ENCODE measurements at regions not wholly inside any gene's neighbourhood (a gene's known extent, or its start where the extent isn't known, plus 50 kb on each side); places are given as distances from the start of the nearest gene placed in this dataset.

- DNase-seq (ENCODE audit: low read depth in 4 of 4, low spot score in 3 of 4): no peak
These were observed 394.7 kb upstream of the DACH1 start for GRCh38 chr13:72261732-72262131.

GRCh38 chr13:72259528-72259927, 392.5 kb upstream of the DACH1 start:
- DNase-seq (ENCODE audit: low read depth in 4 of 4, low spot score in 3 of 4): no peak

- no peak for DNase-seq (ENCODE audit: low read depth in 4 of 4, low spot score in 3 of 4)
These were observed 391.5 kb upstream of the DACH1 start for GRCh38 chr13:72258340-72258981.

DNA sequence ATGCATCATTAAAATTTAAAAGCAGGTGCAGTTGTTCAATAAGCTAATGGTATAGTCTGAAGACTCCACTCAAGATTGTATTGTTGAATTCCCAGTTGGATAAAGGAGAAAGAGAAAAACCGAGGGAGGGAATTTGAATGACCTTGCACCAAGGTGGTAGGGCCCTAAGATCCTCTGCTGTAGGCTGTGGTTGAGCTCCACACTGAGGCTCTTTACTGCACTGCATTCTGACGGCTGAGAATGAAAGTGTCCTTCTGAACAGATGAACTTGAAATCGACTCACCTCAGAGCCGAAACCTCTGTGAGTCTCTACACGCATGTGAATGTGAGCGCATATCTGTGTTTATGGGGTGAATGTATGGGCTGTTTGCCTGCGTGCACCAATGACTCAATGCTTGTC, 388.9 kb upstream of the DACH1 start:
- DNase-seq (ENCODE audit: low read depth in 4 of 4, low spot score in 3 of 4): peak in 2 of 4 donors; percentile 12 to 22

DNA sequence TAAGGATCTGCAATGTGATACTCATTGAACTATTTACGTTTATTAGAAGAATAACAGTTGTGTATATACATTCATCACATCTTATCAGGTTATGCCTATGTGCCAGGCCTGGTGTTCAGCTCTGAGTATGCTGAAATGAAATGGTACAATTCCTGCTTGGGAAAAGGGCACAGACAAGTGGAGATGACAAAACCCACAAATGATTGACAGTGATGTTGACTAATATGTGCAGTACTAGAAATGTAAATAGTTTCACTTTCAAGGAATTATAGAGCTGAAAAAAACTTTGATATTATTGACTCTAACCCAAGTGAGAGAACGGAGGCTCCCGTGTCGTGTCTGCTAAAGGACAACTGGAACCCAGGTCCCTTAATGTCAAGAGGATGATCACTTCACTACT, 386.8 kb upstream of the DACH1 start:
- no peak for DNase-seq (ENCODE audit: low read depth in 4 of 4, low spot score in 3 of 4)

DNA sequence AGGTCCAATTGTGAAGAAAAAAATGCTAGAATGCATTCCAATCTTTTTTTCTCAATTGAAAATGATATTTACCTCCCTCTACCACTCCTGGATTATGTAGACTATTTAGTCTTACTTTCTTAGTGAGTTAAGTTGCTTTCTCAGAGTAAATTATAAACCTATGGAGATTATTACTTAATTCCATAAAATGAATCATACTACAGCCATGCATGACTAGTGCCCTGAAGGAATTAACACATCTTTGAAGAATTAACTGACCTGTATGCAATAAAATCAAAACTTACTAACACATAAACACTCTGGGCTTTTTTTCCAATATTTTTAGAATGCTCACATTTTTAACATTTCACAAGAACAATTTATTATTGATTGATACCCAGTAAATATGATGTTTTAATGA, 379.4 kb upstream of the DACH1 start:
- DNase-seq (ENCODE audit: low read depth in 4 of 4, low spot score in 3 of 4): no peak

DNA sequence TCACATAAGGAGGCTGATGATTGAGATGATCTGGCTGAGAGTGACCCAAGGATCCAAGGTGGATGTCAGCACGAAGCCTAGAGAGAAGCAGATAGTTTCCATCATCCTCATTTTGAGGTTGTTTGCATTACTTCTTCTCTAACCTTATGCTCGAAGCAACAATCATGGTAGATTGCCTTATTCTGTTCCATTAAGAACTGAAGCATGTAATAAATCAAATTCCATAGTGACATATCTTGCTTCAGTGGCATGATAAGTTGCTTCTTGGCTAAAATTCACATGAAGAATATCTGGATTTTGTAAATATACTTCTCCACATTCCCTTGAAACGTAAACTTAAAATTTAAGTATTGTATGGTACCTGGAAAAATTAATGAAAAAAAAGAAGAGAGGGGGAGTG, 377.8 kb upstream of the DACH1 start:
- no peak for DNase-seq (ENCODE audit: low read depth in 4 of 4, low spot score in 3 of 4)

DNA sequence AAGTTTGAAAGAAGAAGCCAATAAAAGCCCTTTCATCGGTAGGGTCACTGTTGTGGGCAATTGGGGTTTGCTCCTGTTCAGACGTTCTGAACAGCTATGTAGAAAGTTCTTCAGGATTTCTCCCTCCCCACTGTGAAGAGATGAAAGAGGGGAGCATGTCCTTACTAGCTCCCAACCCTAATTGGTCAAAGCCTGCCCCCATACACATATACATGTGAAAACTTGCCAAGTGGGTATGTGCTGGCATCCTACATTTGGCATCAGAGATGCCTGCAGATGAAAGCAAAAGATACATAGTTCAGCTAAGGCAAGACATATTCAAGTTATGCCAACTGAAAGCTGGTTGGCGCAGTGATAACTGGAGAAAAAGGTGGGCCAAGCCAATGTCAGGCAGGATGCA, 363.1 kb upstream of the DACH1 start:
- no peak for DNase-seq (ENCODE audit: low read depth in 4 of 4, low spot score in 3 of 4)

- DNase-seq (ENCODE audit: low read depth in 4 of 4, low spot score in 3 of 4): no peak
These were observed 362.1 kb upstream of the DACH1 start for GRCh38 chr13:72229067-72229466.

- DNase-seq (ENCODE audit: low read depth in 4 of 4, low spot score in 3 of 4): no peak
These were observed 354.4 kb upstream of the DACH1 start for GRCh38 chr13:72221276-72221962.

DNA sequence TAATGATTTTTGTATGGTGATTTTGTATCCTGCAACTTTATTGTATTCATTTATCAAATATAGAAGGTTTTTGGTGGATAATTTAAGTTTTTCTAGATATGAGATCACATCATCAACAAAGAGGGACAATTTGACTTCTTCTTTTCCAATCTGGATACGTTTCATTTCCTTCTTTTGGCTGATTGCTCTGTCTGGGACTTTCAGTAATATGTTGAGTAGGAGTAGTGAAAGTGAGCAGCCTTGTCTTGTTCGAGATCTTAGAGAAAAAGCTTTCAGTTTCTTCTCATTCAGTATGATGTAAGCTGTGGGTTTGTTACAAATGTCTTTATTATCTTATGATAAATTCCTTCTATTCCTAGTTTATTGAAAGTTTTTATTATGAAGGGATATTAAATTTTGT, 352.0 kb upstream of the DACH1 start:
- no peak for DNase-seq (ENCODE audit: low read depth in 4 of 4, low spot score in 3 of 4)

DNA sequence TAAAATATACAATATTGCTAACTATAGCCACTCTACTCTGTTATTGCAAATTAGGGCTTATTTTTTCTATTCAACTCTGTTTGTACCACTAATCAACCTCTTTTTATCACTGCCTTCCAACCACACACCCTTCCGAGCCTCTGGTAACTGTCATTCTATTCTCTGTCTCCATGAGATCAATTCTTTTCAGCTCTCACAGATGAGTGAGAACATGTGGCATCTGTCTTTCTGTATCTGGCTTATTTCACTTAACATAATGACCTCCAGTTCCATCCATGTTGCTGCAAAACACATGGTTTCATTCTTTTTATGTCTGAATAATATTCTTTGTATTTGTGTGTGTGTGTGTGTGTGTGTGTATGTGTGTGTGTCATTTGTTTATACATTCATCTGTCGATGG, 350.1 kb upstream of the DACH1 start:
- DNase-seq (ENCODE audit: low read depth in 4 of 4, low spot score in 3 of 4): no peak

DNA sequence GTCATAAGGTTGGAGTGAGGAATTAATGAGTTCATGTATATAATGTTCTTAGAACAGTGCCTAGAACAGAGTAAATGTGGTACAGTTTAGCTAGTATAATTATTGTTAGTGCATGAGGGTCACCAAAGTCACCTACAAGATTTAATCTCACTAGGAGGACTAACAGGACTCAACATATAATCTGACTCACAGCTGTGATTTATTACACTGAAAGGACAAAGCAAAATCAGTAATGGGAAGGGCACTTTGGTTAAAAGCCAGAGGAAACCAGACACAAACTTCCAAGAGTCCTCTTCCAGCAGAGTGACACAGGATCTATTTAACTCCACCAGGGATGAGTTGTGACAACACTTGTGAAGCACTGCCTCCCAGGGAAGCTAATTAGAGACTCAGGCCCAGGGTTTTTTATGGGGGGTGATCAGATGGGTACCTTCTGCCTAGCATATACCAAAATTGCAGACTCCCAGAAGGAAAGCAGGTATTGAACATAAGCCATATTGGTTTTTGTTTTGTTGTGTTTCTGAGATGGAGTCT, 341.2 kb upstream of the DACH1 start:
- DNase-seq (ENCODE audit: low read depth in 4 of 4, low spot score in 3 of 4): no peak

GRCh38 chr13:72205773-72206172, 338.8 kb upstream of the DACH1 start:
- no peak for DNase-seq (ENCODE audit: low read depth in 4 of 4, low spot score in 3 of 4)

DNA sequence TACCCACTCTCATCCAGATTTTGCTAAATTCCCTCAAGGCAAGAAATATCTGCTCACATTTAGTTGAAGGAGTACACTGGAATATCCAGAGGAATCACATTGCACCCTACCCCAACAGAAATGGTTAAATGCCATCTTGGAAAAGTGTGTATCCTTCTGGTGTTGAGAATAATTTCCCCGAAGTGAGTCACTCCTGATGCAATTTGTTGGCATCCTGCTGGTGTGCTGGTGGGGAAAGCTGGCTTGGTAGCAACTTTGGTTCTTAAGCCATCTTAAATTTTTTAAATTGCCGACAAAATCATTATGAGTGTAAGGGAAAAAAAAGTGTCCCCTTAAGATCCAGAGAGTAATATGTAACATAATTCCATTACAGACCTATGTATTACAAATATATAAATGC, 337.3 kb upstream of the DACH1 start:
- no peak for DNase-seq (ENCODE audit: low read depth in 4 of 4, low spot score in 3 of 4)

GRCh38 chr13:72201726-72202125, 334.7 kb upstream of the DACH1 start:
- no peak for DNase-seq (ENCODE audit: low read depth in 4 of 4, low spot score in 3 of 4)

DNA sequence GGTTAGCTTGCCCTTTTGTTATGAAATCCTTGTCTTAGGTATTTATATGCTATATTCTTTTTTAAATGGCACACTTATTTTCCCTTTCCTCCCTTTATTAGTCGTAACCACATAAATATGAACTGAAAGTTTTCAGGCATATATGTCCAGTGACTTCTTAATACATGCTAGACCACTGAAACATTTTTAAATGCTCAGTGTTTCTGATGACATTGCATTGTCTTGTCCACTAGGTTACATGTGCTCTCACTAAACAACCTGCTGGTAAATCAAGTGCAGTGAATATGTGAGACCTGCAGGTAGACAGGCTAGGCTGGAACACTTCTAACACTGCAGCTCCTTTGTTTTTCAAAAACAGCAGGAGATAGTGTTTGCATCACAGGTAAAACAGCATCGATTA, 332.6 kb upstream of the DACH1 start:
- no peak for DNase-seq (ENCODE audit: low read depth in 4 of 4, low spot score in 3 of 4)

DNA sequence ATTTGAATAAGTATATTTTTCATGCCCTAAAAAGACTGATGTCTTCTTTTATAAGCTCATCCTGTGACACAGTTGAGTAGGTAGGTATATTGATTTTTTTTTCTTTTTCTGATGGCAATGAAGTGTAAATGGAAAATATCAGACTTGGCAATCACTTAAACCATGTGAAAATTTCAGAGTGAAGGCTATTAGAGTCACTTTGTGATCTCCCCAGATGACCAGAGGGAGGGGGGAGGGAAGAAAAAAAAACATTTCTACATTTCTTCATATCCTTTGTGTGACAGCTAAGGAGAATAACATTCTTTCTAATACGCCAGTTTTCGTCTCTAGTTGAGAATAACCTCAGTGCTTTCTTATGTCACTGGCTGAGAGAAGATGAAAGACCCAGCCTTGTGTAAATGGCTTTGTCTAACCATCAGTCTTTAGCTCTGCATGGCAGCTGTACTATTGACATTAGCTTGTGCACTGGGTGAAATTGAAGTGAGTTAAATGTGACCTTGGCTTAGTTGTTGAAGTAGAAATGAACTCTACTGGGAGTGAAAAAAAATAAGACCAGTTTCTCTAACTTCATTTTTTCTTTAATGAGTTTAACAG, 332.1 kb upstream of the DACH1 start:
- DNase-seq (ENCODE audit: low read depth in 4 of 4, low spot score in 3 of 4): no peak

DNA sequence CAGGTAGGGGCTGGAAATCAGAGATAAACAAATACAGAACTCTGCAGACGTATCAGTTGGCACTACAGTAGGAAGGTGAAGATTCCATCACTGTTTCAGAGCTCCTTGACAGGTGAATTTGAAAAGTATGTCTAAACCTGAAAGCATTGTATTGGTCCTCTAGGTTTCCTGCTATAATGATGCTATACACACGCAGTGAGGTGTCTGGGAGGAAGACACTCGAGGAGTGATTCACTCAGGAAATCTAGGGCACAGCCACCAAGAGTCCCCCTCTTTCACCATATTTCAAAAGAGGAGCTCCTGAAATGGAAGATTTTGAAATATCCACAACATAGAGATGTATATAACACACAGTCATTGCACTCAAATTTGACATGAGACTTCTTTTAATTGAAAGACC, 331.0 kb upstream of the DACH1 start:
- no peak for DNase-seq (ENCODE audit: low read depth in 4 of 4, low spot score in 3 of 4)

DNA sequence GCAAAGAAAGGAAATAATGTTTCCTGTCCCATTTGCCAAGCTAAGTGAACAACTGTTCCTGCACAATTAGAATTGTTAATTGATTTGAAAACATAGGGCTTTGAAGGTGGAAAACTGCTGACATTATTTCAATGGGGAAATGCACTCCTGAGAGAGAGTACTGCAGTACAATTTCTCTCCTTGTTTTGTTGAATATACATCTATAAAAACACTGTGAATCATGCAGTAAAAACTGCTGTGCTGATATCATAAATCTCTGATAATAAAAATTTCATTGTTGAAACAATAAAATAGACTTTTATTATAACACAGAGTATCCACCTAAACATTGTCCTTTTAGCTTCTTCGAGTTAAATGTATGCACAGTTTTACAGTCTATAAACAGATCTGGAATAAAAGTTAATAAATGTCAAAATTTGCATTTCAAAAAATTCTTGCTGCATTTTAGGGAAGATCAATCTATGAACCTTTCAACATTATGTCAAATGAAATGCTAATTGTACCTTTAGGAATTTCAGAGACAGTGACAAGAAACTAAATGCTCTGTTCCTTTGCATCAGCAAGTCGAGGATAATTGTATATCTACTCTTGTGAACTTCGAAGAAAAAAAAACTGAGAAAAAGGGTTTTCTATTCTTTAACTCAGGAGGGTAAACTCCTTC, 328.2 kb upstream of the DACH1 start:
- no peak for DNase-seq (ENCODE audit: low read depth in 4 of 4, low spot score in 3 of 4)

DNA sequence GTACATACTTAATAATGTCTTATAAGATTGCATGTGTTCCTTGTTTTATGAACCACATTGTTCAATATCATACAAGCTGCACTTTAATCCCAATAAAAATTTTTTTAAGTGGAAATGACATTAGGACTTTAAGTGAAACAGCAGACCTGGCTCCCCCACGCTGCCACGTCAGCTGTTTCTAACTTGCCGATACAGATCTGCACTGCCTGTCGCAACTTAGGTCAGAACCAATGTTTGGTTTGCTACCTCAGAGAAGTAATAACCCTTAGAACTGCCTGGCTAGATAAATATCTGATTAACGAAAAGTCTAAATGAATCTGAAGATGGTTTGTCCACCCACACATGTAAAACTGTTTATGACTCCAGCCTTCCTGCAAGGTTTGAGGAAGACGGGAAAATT, 327.5 kb upstream of the DACH1 start:
- peak in 1 of 4 donors; percentile 7 for DNase-seq (ENCODE audit: low read depth in 4 of 4, low spot score in 3 of 4)
